HCT116 (cell line): ENCODE measurements at regions not wholly inside any gene's neighbourhood (a gene's known extent, or its start where the extent isn't known, plus 50 kb on each side); places are given as distances from the start of the nearest gene placed in this dataset.

Source experiments
- ATAC-seq: fragments of 200-7000 bp; cut with Tn5 transposase; 2 replicates; pipeline ENCODE4 v1.9.1; 2020; ENCODE audit warnings: mild to moderate bottlenecking, moderate library complexity
- BruUV-seq: library from RNA; stranded (reverse); fragments of 400-500 nt; replicated peaks from 2 replicates; lab custom pipeline; 2021; lab: Mats Ljungman, UMichigan
- CTCF ChIA-PET: fragments of 300-600 bp; sonication (Branson Sonifier 250); formaldehyde crosslinking; loops from one replicate; lab custom pipeline; 2021; ENCODE audit warnings: antibody characterized with exemption; lab: Charles Lee
- POLR2A ChIA-PET: fragments of 300-600, 350-600 bp; sonication (Branson Sonifier 250); formaldehyde crosslinking; loops from one replicate; lab custom pipeline; 2021; ENCODE audit warnings: antibody characterized with exemption; lab: Charles Lee
- RAD21 ChIA-PET, 2 experiments: fragments of 300-600 bp; sonication (Branson Sonifier 250); formaldehyde crosslinking; loops; one replicate each; lab custom pipeline; 2023; ENCODE audit warnings: low total read pairs in 2 of 2; ENCODE audit not compliant: uncharacterized antibody in 2 of 2, unreplicated experiment in 2 of 2, low non-redundant PET in 1 of 2; lab: Charles Lee
- DNase-seq: peaks from one replicate; pipeline ENCODE4 v3.0.0-alpha.2; 2010; ENCODE audit warnings: low read depth, low spot score
- H2AFZ ChIP-seq: fragments of 200-600 bp; shearing (Covaris generic), sonication (generic); 2 replicates; pipeline ENCODE4 v1.6.1; 2017; ENCODE audit warnings: low read depth, mixed run types, mixed read lengths, antibody characterized with exemption, low read length; ENCODE audit not compliant: poor library complexity, severe bottlenecking
- H3K27ac ChIP-seq: 2 replicates; pipeline ENCODE4 v1.5.1; 2012; ENCODE audit warnings: low read depth, low read length
- H3K27me3 ChIP-seq: fragments of 200-600 bp; sonication (generic); 2 replicates; pipeline ENCODE4 v1.6.1; 2016; ENCODE audit warnings: mixed run types, low read length, mixed read lengths; ENCODE audit not compliant: insufficient read depth
- H3K36me3 ChIP-seq, 2 experiments: fragments of 200-500 bp in 1 of 2; fragments of 200-600 bp in 1 of 2; sonication (Bioruptor generic) in 1 of 2; sonication (generic) in 1 of 2; 2 replicates each; pipeline versions ENCODE4 v1.5.1 to v1.6.1; 2014 to 2016; ENCODE audit warnings: low read length in 2 of 2, inconsistent platforms in 1 of 2, mixed read lengths in 1 of 2, mixed run types in 1 of 2; ENCODE audit not compliant: insufficient read depth in 2 of 2, control insufficient read depth in 1 of 2
- H3K4me1 ChIP-seq, 2 experiments: fragments of 200-600 bp in 1 of 2; sonication (generic) in 1 of 2; 2 replicates each; pipeline versions ENCODE4 v1.5.1 to v1.6.1; 2012 to 2017; ENCODE audit warnings: low read length in 2 of 2, inconsistent platforms in 1 of 2, mild to moderate bottlenecking in 1 of 2, mixed read lengths in 1 of 2, mixed run types in 1 of 2, moderate library complexity in 1 of 2; ENCODE audit not compliant: insufficient read depth in 2 of 2, control insufficient read depth in 1 of 2
- H3K4me2 ChIP-seq: fragments of 200-600 bp; sonication (generic); 2 replicates; pipeline ENCODE4 v1.6.1; 2017; ENCODE audit warnings: mixed run types, low read length, mixed read lengths
- H3K4me3 ChIP-seq, 2 experiments: fragments of 200-600 bp in 1 of 2; sonication (generic) in 1 of 2; replicated peaks in 1 of 2; 2 replicates each; pipeline ENCODE4 v1.5.1; 2011 to 2016; ENCODE audit warnings: low read length in 2 of 2, control low read depth in 1 of 2, low read depth in 1 of 2, mild to moderate bottlenecking in 1 of 2, mixed read lengths in 1 of 2, mixed run types in 1 of 2
- H3K79me2 ChIP-seq: fragments of 200-600 bp; sonication (generic); 2 replicates; pipeline ENCODE4 v1.6.1; 2017; ENCODE audit warnings: mild to moderate bottlenecking, mixed run types, low read length, moderate library complexity, mixed read lengths; ENCODE audit not compliant: insufficient read depth
- H3K9ac ChIP-seq: fragments of 200-600 bp; sonication (generic); 2 replicates; pipeline ENCODE4 v1.6.1; 2016; ENCODE audit warnings: low read length, mixed read lengths
- H3K9me2 ChIP-seq: fragments of 200-600 bp; sonication (generic), shearing (Covaris generic); 2 replicates; pipeline ENCODE4 v1.6.1; 2017; ENCODE audit warnings: mixed run types, mild to moderate bottlenecking, moderate library complexity; ENCODE audit not compliant: insufficient read depth
- H3K9me3 ChIP-seq, 2 experiments: fragments of 200-500 bp in 1 of 2; fragments of 200-600 bp in 1 of 2; sonication (Bioruptor generic) in 1 of 2; sonication (generic) in 1 of 2; 2 replicates each; pipeline ENCODE4 v1.6.1; 2014 to 2017; ENCODE audit warnings: low read length in 2 of 2, mixed read lengths in 2 of 2, inconsistent platforms in 1 of 2, low read depth in 1 of 2, mild to moderate bottlenecking in 1 of 2, mixed run types in 1 of 2, moderate library complexity in 1 of 2; ENCODE audit not compliant: control insufficient read depth in 1 of 2, insufficient read depth in 1 of 2
- H4K20me1 ChIP-seq: fragments of 200-600 bp; sonication (generic), shearing (Covaris generic); 2 replicates; pipeline ENCODE4 v1.6.1; 2017; ENCODE audit warnings: mixed run types, mild to moderate bottlenecking, moderate library complexity; ENCODE audit not compliant: insufficient read depth
- CBX3 ChIP-seq: IDR thresholded peaks from 2 replicates; pipeline ENCODE4 v1.6.1; 2012; ENCODE audit warnings: low read depth
- EGR1 ChIP-seq: IDR thresholded peaks from 2 replicates; pipeline ENCODE4 v1.6.1; 2012; ENCODE audit warnings: low read depth
- EZH2 ChIP-seq: fragments of 200-600 bp; sonication (generic); IDR thresholded peaks from 2 replicates; pipeline ENCODE4 v1.6.1; 2017; ENCODE audit warnings: antibody characterized with exemption, mixed run types
- EZH2phosphoT487 ChIP-seq: fragments of 200-600 bp; IDR thresholded peaks from 2 replicates; pipeline ENCODE4 v1.6.1; 2018; ENCODE audit warnings: antibody characterized with exemption, borderline replicate concordance
- FOSL1 ChIP-seq: IDR thresholded peaks from 2 replicates; pipeline ENCODE4 v1.6.1; 2012; ENCODE audit warnings: low read depth
- JUND ChIP-seq: IDR thresholded peaks from 2 replicates; pipeline ENCODE4 v1.6.1; 2012
- POLR2AphosphoS5 ChIP-seq: IDR thresholded peaks from 2 replicates; pipeline ENCODE4 v1.6.1; 2011; ENCODE audit warnings: mild to moderate bottlenecking, low read depth, low read length, moderate library complexity
- RAD21 ChIP-seq: IDR thresholded peaks from 2 replicates; pipeline ENCODE4 v1.6.1; 2012; ENCODE audit warnings: low read depth, mild to moderate bottlenecking
- SIN3A ChIP-seq: IDR thresholded peaks from 2 replicates; pipeline ENCODE4 v1.6.1; 2012; ENCODE audit warnings: low read depth
- SP1 ChIP-seq: IDR thresholded peaks from 2 replicates; pipeline ENCODE4 v1.6.1; 2012; ENCODE audit warnings: low read depth
- SRF ChIP-seq: IDR thresholded peaks from 2 replicates; pipeline ENCODE4 v1.6.1; 2012; ENCODE audit warnings: low read depth
- TCF7L2 ChIP-seq: IDR thresholded peaks from 2 replicates; pipeline ENCODE4 v1.7.0; 2011; ENCODE audit warnings: borderline replicate concordance, inconsistent platforms; ENCODE audit not compliant: insufficient read depth, insufficient read length; ENCODE audit errors: extremely low read depth
- intact Hi-C: fragments of 100-400 bp; cut with micrococcal nuclease; formaldehyde crosslinking; loops from 2 replicates; pipeline ENCODE4 v1.10.0; 2022
- TF ChIP-seq, protein P1 (sequence below), 3 experiments: fragments of 200-600 bp in 1 of 3; sonication (generic) in 1 of 3; IDR thresholded peaks in 2 of 3; conservative IDR thresholded peaks in 1 of 3; 2 replicates each; pipeline ENCODE4 v1.5.1; 2012 to 2017; ENCODE audit warnings: low read depth in 2 of 3, low read length in 2 of 3, antibody characterized with exemption in 1 of 3, borderline replicate concordance in 1 of 3, control low read depth in 1 of 3, mild to moderate bottlenecking in 1 of 3, mixed read lengths in 1 of 3, mixed run types in 1 of 3, moderate library complexity in 1 of 3; ENCODE audit not compliant: insufficient read depth in 1 of 3
- TF ChIP-seq, protein P2 (sequence below): IDR thresholded peaks from 2 replicates; pipeline ENCODE4 v1.6.1; 2012

DNA sequence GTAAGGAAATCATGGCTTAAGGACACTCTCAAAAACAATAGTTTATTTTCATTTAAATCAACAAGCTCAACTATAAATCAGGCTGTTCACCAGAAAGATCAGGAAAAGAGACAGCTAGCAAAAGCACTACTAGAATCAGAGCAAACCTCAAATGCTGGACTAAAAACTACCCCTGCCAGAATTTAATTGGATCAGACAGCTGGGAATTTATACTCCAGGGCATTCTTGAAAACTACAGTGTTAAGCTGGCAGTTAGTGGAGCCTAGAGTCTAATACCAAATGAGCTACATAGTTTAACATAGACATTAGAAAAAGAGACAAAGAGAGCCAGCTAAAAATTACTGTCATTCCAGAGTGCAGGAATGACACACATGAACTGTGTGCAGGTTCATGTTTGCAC lies 1016.4 kb upstream of the CRIM1 start:
- no peaks in the 10 kb centered on the region for H3K4me1 ChIP-seq
- H3K9me2 ChIP-seq, result no peaks in the 10 kb centered on the region
- ChIA-PET RAD21 (no interaction called here), POLR2A (no interaction called here), CTCF (no interaction called here)
- no peak for ATAC-seq
- H3K4me2 ChIP-seq, result no peak overlapping the region
- intact Hi-C loops, result no loop called here
- H3K9me3 ChIP-seq, result peaks cover 7 to 8% of the 10 kb centered on the region in 2 experiments; a peak in 2 of 4 replicates
- no peaks in the 10 kb centered on the region for H3K79me2 ChIP-seq
- H2AFZ ChIP-seq, result no peak overlapping the region
- H3K27me3 ChIP-seq, result no peaks in the 10 kb centered on the region
- TF ChIP-seq TCF7L2, result no peak
- no peak for TF ChIP-seq POLR2AphosphoS5
- TF ChIP-seq SP1, result no peak
- no peak for TF ChIP-seq JUND
- TF ChIP-seq, protein P1, sequence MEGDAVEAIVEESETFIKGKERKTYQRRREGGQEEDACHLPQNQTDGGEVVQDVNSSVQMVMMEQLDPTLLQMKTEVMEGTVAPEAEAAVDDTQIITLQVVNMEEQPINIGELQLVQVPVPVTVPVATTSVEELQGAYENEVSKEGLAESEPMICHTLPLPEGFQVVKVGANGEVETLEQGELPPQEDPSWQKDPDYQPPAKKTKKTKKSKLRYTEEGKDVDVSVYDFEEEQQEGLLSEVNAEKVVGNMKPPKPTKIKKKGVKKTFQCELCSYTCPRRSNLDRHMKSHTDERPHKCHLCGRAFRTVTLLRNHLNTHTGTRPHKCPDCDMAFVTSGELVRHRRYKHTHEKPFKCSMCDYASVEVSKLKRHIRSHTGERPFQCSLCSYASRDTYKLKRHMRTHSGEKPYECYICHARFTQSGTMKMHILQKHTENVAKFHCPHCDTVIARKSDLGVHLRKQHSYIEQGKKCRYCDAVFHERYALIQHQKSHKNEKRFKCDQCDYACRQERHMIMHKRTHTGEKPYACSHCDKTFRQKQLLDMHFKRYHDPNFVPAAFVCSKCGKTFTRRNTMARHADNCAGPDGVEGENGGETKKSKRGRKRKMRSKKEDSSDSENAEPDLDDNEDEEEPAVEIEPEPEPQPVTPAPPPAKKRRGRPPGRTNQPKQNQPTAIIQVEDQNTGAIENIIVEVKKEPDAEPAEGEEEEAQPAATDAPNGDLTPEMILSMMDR (IDR thresholded peaks at IDR 0.05 in 2 of 3, conservative IDR thresholded peaks at IDR 0.05 in 1 of 3; ENCODE audit: borderline replicate concordance in 1 of 3, insufficient read depth in 1 of 3, low read depth in 2 of 3, low read length in 2 of 3), result no peak
- no peak for TF ChIP-seq SIN3A
- H3K9ac ChIP-seq, result no peak overlapping the region
- H3K4me3 ChIP-seq, result no peak overlapping the region
- no peaks in the 10 kb centered on the region; the same call in 1 of the 2 replicates for H4K20me1 ChIP-seq
- no peak overlapping the region for H3K27ac ChIP-seq
- no peaks in the 10 kb centered on the region for H3K36me3 ChIP-seq
- no peak for DNase-seq
- no TSS peak for BruUV-seq

DNA sequence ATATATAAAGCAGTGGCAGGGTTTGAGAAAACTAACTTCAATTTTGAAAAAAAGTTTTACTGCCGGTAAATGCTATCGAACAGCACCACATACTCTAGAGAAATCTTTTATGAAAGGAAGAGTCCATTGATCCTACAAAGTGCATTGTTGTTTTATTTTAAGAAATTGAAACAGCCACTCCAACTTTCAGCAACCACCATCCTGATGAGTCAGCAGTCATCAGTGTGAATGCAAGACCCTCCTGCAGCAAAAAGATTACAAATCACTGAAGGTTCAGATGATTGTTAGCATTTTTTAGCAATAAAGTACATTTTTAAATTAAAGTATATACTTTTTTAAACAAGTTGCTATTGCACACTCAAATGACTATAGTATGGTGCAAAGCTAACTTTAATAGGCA lies 1017.7 kb upstream of the CRIM1 start:
- no peaks in the 10 kb centered on the region for H3K79me2 ChIP-seq
- no peak overlapping the region for H2AFZ ChIP-seq
- BruUV-seq, result no TSS peak
- POLR2A ChIA-PET, result no interaction called here
- H3K9ac ChIP-seq, result no peak overlapping the region
- H3K4me2 ChIP-seq, result no peak overlapping the region
- TF ChIP-seq FOSL1 (no peak), CBX3 (no peak), EGR1 (no peak), EZH2phosphoT487 (no peak), SRF (no peak), JUND (no peak), EZH2 (no peak), RAD21 (no peak)
- TF ChIP-seq, protein P2, sequence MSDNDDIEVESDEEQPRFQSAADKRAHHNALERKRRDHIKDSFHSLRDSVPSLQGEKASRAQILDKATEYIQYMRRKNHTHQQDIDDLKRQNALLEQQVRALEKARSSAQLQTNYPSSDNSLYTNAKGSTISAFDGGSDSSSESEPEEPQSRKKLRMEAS, result no peak
- TF ChIP-seq, protein P1 (IDR thresholded peaks at IDR 0.05 in 2 of 3, conservative IDR thresholded peaks at IDR 0.05 in 1 of 3; ENCODE audit: borderline replicate concordance in 1 of 3, insufficient read depth in 1 of 3, low read depth in 2 of 3, low read length in 2 of 3), result no peak
- TF ChIP-seq, all 23 proteins: peak for 0
- peaks cover 3 to 8% of the 10 kb centered on the region in 2 experiments; a peak in 2 of 4 replicates for H3K9me3 ChIP-seq
- DNase-seq (no peak), ATAC-seq (no peak)
- no peak overlapping the region for H3K4me3 ChIP-seq
- H4K20me1 ChIP-seq, result no peaks in the 10 kb centered on the region; the same call in 1 of the 2 replicates
- intact Hi-C loops, result no loop called here
- no peak overlapping the region for H3K27ac ChIP-seq
- CTCF ChIA-PET, result no interaction called here
- no peaks in the 10 kb centered on the region for H3K4me1 ChIP-seq
- no peaks in the 10 kb centered on the region for H3K9me2 ChIP-seq
- H3K27me3 ChIP-seq, result no peaks in the 10 kb centered on the region
- RAD21 ChIA-PET, result no interaction called here
- no peaks in the 10 kb centered on the region for H3K36me3 ChIP-seq
